KMS-11 (cell line): ENCODE measurements at regions not wholly inside any gene's neighbourhood (a gene's known extent, or its start where the extent isn't known, plus 50 kb on each side); places are given as distances from the start of the nearest gene placed in this dataset.

ENCODE experiments used
- H2AFZ ChIP-seq: fragments of 200-600 bp; sonication (generic); 2 replicates; pipeline ENCODE4 v1.6.1; 2016; ENCODE audit warnings: antibody characterized with exemption, mixed run types, low read depth
- H3K27ac ChIP-seq: fragments of 200-600 bp; sonication (generic); 2 replicates; pipeline ENCODE4 v1.6.1; 2016; ENCODE audit warnings: mild to moderate bottlenecking, mixed run types
- H3K27me3 ChIP-seq: fragments of 200-600 bp; sonication (generic); 2 replicates; pipeline ENCODE4 v1.6.1; 2017; ENCODE audit warnings: mild to moderate bottlenecking, low read depth, mixed run types, moderate library complexity; ENCODE audit not compliant: insufficient read depth
- H3K36me3 ChIP-seq: fragments of 200-600 bp; sonication (generic); 2 replicates; pipeline ENCODE4 v1.6.1; 2017; ENCODE audit warnings: mild to moderate bottlenecking, mixed run types; ENCODE audit not compliant: insufficient read depth
- H3K4me1 ChIP-seq: fragments of 200-600 bp; sonication (generic); 2 replicates; pipeline ENCODE4 v1.6.1; 2016; ENCODE audit warnings: mild to moderate bottlenecking, low read depth, mixed run types; ENCODE audit not compliant: poor library complexity, severe bottlenecking
- H3K4me2 ChIP-seq: fragments of 200-600 bp; sonication (generic); 2 replicates; pipeline ENCODE4 v1.7.0; 2016; ENCODE audit warnings: mild to moderate bottlenecking, mixed run types
- H3K4me3 ChIP-seq: fragments of 200-600 bp; sonication (generic); IDR thresholded peaks from 2 replicates; pipeline ENCODE4 v1.6.1; 2017; ENCODE audit warnings: low read depth, low read length, mixed read lengths; ENCODE audit not compliant: insufficient read depth
- H3K79me2 ChIP-seq: fragments of 200-600 bp; sonication (generic); 2 replicates; pipeline ENCODE4 v1.6.1; 2016; ENCODE audit warnings: low read depth, mixed run types; ENCODE audit not compliant: insufficient read depth
- H3K9ac ChIP-seq: fragments of 200-600 bp; sonication (generic); 2 replicates; pipeline ENCODE4 v1.6.1; 2016; ENCODE audit warnings: mild to moderate bottlenecking, mixed run types
- H4K20me1 ChIP-seq: fragments of 200-600 bp; sonication (generic); 2 replicates; pipeline ENCODE4 v1.6.1; 2016; ENCODE audit warnings: mild to moderate bottlenecking, mixed run types; ENCODE audit not compliant: insufficient read depth
- TF ChIP-seq, protein P1 (sequence below): fragments of 200-600 bp; sonication (generic); conservative IDR thresholded peaks from 2 replicates; pipeline ENCODE4 v1.6.1; 2017; ENCODE audit warnings: low read depth, mild to moderate bottlenecking, antibody characterized with exemption, low read length, moderate library complexity, mixed read lengths

DNA sequence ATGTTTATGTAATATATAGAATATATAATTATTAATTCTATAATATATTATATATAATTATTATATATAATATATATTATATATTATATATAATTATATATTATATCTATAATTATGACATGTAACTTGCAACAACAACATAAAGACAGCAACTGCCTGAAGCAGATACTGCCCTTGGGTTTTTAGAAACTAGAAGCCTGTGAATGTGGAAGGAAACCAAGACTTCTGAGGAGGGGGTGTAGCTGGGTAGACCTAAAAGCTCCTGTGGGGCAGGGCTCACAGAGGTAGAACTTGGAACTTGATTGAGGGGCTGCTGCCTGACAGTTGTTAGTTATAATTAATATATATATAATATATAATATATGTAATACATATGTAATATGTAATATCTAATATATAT, 167.2 kb upstream of the SLIT2 start:
- H2AFZ ChIP-seq: no peak overlapping the region
- no peak overlapping the region for H3K4me3 ChIP-seq
- H4K20me1 ChIP-seq: no peaks in the 10 kb centered on the region
- H3K9ac ChIP-seq: no peak overlapping the region
- H3K36me3 ChIP-seq: no peaks in the 10 kb centered on the region
- H3K27ac ChIP-seq: no peak overlapping the region
- H3K79me2 ChIP-seq: no peaks in the 10 kb centered on the region
- H3K27me3 ChIP-seq: no peaks in the 10 kb centered on the region
- TF ChIP-seq, protein P1, sequence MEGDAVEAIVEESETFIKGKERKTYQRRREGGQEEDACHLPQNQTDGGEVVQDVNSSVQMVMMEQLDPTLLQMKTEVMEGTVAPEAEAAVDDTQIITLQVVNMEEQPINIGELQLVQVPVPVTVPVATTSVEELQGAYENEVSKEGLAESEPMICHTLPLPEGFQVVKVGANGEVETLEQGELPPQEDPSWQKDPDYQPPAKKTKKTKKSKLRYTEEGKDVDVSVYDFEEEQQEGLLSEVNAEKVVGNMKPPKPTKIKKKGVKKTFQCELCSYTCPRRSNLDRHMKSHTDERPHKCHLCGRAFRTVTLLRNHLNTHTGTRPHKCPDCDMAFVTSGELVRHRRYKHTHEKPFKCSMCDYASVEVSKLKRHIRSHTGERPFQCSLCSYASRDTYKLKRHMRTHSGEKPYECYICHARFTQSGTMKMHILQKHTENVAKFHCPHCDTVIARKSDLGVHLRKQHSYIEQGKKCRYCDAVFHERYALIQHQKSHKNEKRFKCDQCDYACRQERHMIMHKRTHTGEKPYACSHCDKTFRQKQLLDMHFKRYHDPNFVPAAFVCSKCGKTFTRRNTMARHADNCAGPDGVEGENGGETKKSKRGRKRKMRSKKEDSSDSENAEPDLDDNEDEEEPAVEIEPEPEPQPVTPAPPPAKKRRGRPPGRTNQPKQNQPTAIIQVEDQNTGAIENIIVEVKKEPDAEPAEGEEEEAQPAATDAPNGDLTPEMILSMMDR: no peak
- H3K4me1 ChIP-seq: peaks cover 4% of the 10 kb centered on the region
- no peak overlapping the region for H3K4me2 ChIP-seq

GRCh38 chr4:20078644-20079043, 173.1 kb upstream of the SLIT2 start:
- Histone ChIP-seq H2AFZ (no peak overlapping the region), H4K20me1 (no peaks in the 10 kb centered on the region), H3K27ac (no peak overlapping the region), H3K36me3 (no peaks in the 10 kb centered on the region), H3K9ac (no peak overlapping the region), H3K4me3 (no peak overlapping the region), H3K4me1 (no peaks in the 10 kb centered on the region), H3K4me2 (no peak overlapping the region), H3K79me2 (no peaks in the 10 kb centered on the region), H3K27me3 (no peaks in the 10 kb centered on the region)
- TF ChIP-seq, protein P1: no peak

DNA sequence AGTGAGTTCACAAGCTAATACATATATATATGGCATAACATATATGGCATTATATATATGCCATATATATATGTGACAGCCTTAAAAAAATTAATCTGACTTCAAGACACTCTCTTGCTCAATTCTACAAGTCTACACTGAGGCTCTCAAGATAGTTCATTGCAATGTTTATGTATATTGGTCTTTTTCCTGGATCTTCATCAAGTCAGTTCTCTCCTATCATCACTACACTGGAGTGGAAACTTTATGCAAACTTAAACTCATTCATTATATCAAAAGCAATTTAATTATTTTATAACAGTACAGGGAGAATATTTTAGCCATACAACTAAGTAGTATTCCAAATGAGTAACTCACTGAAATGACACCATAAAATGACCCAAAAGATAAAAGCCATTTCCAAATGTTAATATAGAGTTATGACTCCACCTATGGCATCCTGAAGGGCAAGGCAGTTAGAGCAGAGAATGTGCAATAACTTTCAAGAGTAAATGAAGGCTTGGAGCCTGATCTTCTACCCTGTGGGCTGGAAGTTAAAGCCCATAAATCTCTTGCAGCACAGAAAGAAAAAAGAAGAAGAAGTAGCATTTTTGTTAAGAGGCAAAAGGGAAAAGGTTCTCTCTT, 176.3 kb upstream of the SLIT2 start:
- Histone ChIP-seq H3K4me3 (no peak overlapping the region), H2AFZ (no peak overlapping the region), H3K79me2 (no peaks in the 10 kb centered on the region), H3K27ac (no peak overlapping the region), H3K27me3 (no peaks in the 10 kb centered on the region), H4K20me1 (no peaks in the 10 kb centered on the region), H3K4me1 (no peaks in the 10 kb centered on the region), H3K36me3 (no peaks in the 10 kb centered on the region), H3K4me2 (no peak overlapping the region), H3K9ac (no peak overlapping the region)
- TF ChIP-seq, protein P1: no peak

GRCh38 chr4:20074450-20074849, 177.3 kb upstream of the SLIT2 start:
- Histone ChIP-seq H3K27me3 (no peaks in the 10 kb centered on the region), H3K4me2 (no peak overlapping the region), H3K36me3 (no peaks in the 10 kb centered on the region), H3K9ac (no peak overlapping the region), H3K4me1 (no peaks in the 10 kb centered on the region), H3K79me2 (no peaks in the 10 kb centered on the region), H4K20me1 (no peaks in the 10 kb centered on the region), H2AFZ (no peak overlapping the region), H3K27ac (no peak overlapping the region), H3K4me3 (no peak overlapping the region)
- TF ChIP-seq, protein P1: no peak
